Activated T-cell treated with anti-CD3 and anti-CD28 coated beads for 48 hours (primary cell): ENCODE measurements at regions not wholly inside any gene's neighbourhood (a gene's known extent, or its start where the extent isn't known, plus 50 kb on each side); places are given as distances from the start of the nearest gene placed in this dataset.

Experiments
- DNase-seq: peaks from one replicate; pipeline ENCODE4 v3.0.0-alpha.2; 2020; ENCODE audit warnings: low read depth

- no peak for DNase-seq
Observed at GRCh38 chr10:21021843-21022594, 124.9 kb upstream of the NEBL start.

- no peak for DNase-seq
Observed at GRCh38 chr10:21021231-21021630, 124.1 kb upstream of the NEBL start.

- peak; percentile 27 for DNase-seq
Observed at GRCh38 chr10:21020545-21020944, 123.4 kb upstream of the NEBL start.

- DNase-seq, result no peak
Observed at GRCh38 chr10:21019436-21019835, 122.3 kb upstream of the NEBL start.

- DNase-seq, result no peak
Observed at GRCh38 chr10:21015851-21016250, 118.7 kb upstream of the NEBL start.

- DNase-seq, result no peak
Observed at GRCh38 chr10:21014141-21014540, 117.0 kb upstream of the NEBL start.

GRCh38 chr10:21011433-21012018, 114.4 kb upstream of the NEBL start:
- DNase-seq, result no peak

- DNase-seq, result no peak
Observed at GRCh38 chr10:21010615-21011014, 113.5 kb upstream of the NEBL start.

- DNase-seq, result no peak
Observed at GRCh38 chr10:21003240-21003822, 106.2 kb upstream of the NEBL start.

GRCh38 chr10:21002091-21002878, 105.2 kb upstream of the NEBL start:
- DNase-seq, result no peak

- DNase-seq, result no peak
Observed at GRCh38 chr10:20999699-21000098, 102.6 kb upstream of the NEBL start.

GRCh38 chr10:20998036-20998435, 100.9 kb upstream of the NEBL start:
- no peak for DNase-seq

- no peak for DNase-seq
Observed at GRCh38 chr10:20995123-20995987, 98.2 kb upstream of the NEBL start.

- no peak for DNase-seq
Observed at GRCh38 chr10:20993830-20994527, 96.9 kb upstream of the NEBL start.

GRCh38 chr10:20993389-20993788, 96.3 kb upstream of the NEBL start:
- no peak for DNase-seq

GRCh38 chr10:20991526-20991925, 94.4 kb upstream of the NEBL start:
- no peak for DNase-seq

- no peak for DNase-seq
Observed at GRCh38 chr10:20990604-20991003, 93.5 kb upstream of the NEBL start.

- no peak for DNase-seq
Observed at GRCh38 chr10:20988357-20988983, 91.4 kb upstream of the NEBL start.

- no peak for DNase-seq
Observed at GRCh38 chr10:20986049-20986448, 88.9 kb upstream of the NEBL start.

GRCh38 chr10:20984662-20985061, 87.6 kb upstream of the NEBL start:
- no peak for DNase-seq
